Right atrium auricular region (tissue), 2 donors: ENCODE measurements at regions not wholly inside any gene's neighbourhood (a gene's known extent, or its start where the extent isn't known, plus 50 kb on each side); places are given as distances from the start of the nearest gene placed in this dataset.

ENCODE experiments used
- DNase-seq: peaks from one replicate; pipeline ENCODE4 v3.0.0-alpha.2; 2019; ENCODE audit warnings: low spot score
- H3K27ac ChIP-seq, 2 donors: fragments of 200-600 bp; sonication (generic); 1 replicate in 1 of 2; 2 replicates in 1 of 2; pipeline ENCODE4 v1.5.1; 2016 to 2019
- H3K27me3 ChIP-seq, 2 donors: fragments of 200-600 bp; sonication (generic); one replicate each; pipeline versions ENCODE4 v1.5.1 to v1.6.0; 2017 to 2019
- H3K36me3 ChIP-seq: fragments of 200-600 bp; sonication (generic); one replicate; pipeline ENCODE4 v1.5.1; 2016
- H3K4me1 ChIP-seq, 2 donors: fragments of 200-600 bp; sonication (generic); one replicate each; pipeline versions ENCODE4 v1.5.1 to v1.6.0; 2017 to 2019
- H3K4me3 ChIP-seq, 2 donors: fragments of 200-600 bp; sonication (generic); 1 replicate in 1 of 2; 2 replicates in 1 of 2; pipeline ENCODE4 v1.5.1; 2017 to 2019; ENCODE audit warnings: mild to moderate bottlenecking in 1 of 2, moderate library complexity in 1 of 2
- H3K9me3 ChIP-seq, 2 donors: fragments of 200-600 bp; sonication (generic); one replicate each; pipeline ENCODE4 v1.5.1; 2019
- TF ChIP-seq, protein P1 (sequence below), 2 donors: fragments of 200-600 bp; sonication (generic); IDR thresholded peaks; one replicate each; pipeline ENCODE4 v1.5.1; 2019; ENCODE audit warnings: antibody characterized with exemption in 2 of 2

DNA sequence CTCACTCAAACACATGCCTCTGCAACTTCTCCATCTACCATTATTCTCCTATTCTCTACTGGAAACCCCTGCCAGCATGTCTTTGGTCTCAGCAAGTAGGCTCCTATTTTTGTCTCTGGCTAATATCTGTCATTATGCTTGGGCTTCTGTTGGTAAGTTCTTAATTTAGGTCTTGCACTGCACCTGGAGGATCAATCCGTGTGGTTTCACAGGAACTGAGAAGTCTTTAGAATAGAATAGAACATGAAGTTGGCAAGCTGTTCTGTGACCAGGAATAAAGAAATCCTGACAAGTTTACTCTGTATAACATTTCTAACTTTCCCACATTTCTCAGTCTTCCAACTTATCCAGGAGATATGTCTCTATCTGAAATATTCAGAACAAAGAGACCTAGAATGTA is 219.5 kb upstream of the GYPC start:
- H3K4me1 ChIP-seq = no peaks in the 10 kb centered on the region
- H3K36me3 ChIP-seq = no peaks in the 10 kb centered on the region
- H3K27me3 ChIP-seq = no peaks in the 10 kb centered on the region
- no peak for DNase-seq
- no peak overlapping the region for H3K27ac ChIP-seq
- no peaks in the 10 kb centered on the region for H3K9me3 ChIP-seq
- TF ChIP-seq, protein P1, sequence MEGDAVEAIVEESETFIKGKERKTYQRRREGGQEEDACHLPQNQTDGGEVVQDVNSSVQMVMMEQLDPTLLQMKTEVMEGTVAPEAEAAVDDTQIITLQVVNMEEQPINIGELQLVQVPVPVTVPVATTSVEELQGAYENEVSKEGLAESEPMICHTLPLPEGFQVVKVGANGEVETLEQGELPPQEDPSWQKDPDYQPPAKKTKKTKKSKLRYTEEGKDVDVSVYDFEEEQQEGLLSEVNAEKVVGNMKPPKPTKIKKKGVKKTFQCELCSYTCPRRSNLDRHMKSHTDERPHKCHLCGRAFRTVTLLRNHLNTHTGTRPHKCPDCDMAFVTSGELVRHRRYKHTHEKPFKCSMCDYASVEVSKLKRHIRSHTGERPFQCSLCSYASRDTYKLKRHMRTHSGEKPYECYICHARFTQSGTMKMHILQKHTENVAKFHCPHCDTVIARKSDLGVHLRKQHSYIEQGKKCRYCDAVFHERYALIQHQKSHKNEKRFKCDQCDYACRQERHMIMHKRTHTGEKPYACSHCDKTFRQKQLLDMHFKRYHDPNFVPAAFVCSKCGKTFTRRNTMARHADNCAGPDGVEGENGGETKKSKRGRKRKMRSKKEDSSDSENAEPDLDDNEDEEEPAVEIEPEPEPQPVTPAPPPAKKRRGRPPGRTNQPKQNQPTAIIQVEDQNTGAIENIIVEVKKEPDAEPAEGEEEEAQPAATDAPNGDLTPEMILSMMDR (IDR thresholded peaks at IDR 0.05) = no peak
- H3K4me3 ChIP-seq = no peak overlapping the region

- H3K4me3 ChIP-seq = no peak overlapping the region
- H3K36me3 ChIP-seq = no peaks in the 10 kb centered on the region
- TF ChIP-seq, protein P1 (IDR thresholded peaks at IDR 0.05) = no peak
- H3K27me3 ChIP-seq = no peaks in the 10 kb centered on the region
- no peaks in the 10 kb centered on the region for H3K4me1 ChIP-seq
- no peak overlapping the region for H3K27ac ChIP-seq
- H3K9me3 ChIP-seq = no peaks in the 10 kb centered on the region
- DNase-seq = no peak
Measured at GRCh38 chr2:126437016-126437415, 218.9 kb upstream of the GYPC start.

GRCh38 chr2:126444512-126444911 is 211.4 kb upstream of the GYPC start:
- Histone ChIP-seq H3K27me3 (no peaks in the 10 kb centered on the region), H3K36me3 (no peaks in the 10 kb centered on the region), H3K4me1 (no peaks in the 10 kb centered on the region), H3K9me3 (no peaks in the 10 kb centered on the region), H3K27ac (no peak overlapping the region), H3K4me3 (no peak overlapping the region)
- TF ChIP-seq, protein P1 (IDR thresholded peaks at IDR 0.05) = no peak
- DNase-seq = no peak

DNA sequence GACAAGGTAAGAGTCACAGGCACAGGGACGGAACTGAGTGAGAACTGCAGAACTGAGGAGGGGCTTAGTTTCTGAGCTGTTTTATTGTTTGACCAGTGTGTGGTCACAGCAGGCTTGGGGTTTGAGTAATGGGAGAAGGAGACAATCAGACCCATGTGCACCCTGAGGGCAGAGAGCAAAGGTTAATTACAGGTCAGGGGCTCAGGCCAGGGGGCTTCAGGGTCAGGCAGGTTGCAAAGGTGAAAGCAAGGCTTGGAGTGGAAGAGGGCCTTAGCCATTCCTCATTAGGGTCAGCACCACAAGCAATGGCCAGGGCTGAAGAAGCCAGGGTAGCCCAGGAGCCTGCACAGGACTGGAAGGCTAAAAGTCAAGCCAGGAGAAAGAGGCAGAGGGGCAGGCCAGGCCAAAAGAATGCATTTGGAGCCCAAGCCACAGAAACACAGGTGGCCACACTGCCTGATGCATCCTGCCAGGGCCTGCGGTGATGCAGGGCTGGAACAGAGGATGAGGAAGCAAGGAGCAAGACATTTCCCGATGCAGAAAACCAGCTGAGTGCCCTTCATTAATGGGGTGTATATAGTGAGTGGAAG is 209.8 kb upstream of the GYPC start:
- no peak overlapping the region for H3K27ac ChIP-seq
- no peaks in the 10 kb centered on the region for H3K4me1 ChIP-seq
- no peaks in the 10 kb centered on the region for H3K36me3 ChIP-seq
- no peaks in the 10 kb centered on the region for H3K27me3 ChIP-seq
- DNase-seq = no peak
- TF ChIP-seq, protein P1 (IDR thresholded peaks at IDR 0.05) = no peak
- no peaks in the 10 kb centered on the region for H3K9me3 ChIP-seq
- no peak overlapping the region for H3K4me3 ChIP-seq

DNA sequence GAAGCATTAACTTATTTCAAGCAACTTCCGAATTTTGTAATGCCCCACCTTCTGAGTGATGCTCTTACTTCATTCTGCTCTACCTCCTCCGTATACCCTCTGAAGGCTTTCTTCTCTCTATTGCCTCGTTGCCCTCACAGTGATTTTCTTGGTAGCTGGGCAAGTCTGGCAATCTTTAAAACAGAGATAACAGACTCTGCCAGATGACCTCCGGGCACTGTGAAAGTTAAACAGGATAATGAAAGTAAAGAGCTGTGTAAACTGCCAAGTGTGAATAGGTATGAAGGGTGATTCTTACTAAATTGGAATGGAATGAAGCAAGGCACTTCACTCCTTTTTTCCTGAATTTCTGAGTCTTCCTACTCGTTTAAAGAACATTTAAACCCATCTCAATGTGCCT is 207.3 kb upstream of the GYPC start:
- H3K9me3 ChIP-seq = no peaks in the 10 kb centered on the region
- no peak overlapping the region for H3K27ac ChIP-seq
- H3K4me3 ChIP-seq = no peak overlapping the region
- no peak for DNase-seq
- H3K4me1 ChIP-seq = no peaks in the 10 kb centered on the region
- no peaks in the 10 kb centered on the region for H3K27me3 ChIP-seq
- TF ChIP-seq, protein P1 (IDR thresholded peaks at IDR 0.05) = no peak
- H3K36me3 ChIP-seq = no peaks in the 10 kb centered on the region

DNA sequence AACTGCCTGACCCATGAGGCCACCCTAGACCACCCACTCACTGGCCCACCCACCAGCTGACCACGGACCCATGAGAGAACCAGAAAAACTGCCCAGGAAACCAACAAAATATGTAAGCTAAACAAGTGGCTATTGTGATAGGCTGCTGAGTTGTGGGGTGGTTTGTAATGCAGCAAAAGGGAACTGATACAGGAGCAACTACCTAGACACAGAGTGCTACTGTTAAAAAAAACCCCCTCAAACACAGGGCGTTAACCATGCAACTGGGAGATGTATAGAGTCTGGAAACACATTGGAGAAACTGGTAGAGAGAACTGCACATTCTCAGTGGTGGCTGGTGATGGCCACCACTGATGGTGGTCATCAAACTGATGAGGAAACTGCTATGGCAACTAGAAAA is 206.3 kb upstream of the GYPC start:
- Histone ChIP-seq H3K27me3 (no peaks in the 10 kb centered on the region), H3K4me1 (no peaks in the 10 kb centered on the region), H3K36me3 (no peaks in the 10 kb centered on the region), H3K27ac (no peak overlapping the region), H3K4me3 (no peak overlapping the region), H3K9me3 (no peaks in the 10 kb centered on the region)
- TF ChIP-seq, protein P1 (IDR thresholded peaks at IDR 0.05) = no peak
- DNase-seq = no peak
